GM18498 (cell line): ENCODE measurements at regions not wholly inside any gene's neighbourhood (a gene's known extent, or its start where the extent isn't known, plus 50 kb on each side); places are given as distances from the start of the nearest gene placed in this dataset.

Source experiments
- ATAC-seq: cut with Tn5 transposase; IDR thresholded peaks from one replicate; pipeline ENCODE4 v1.9.1; 2021; ENCODE audit warnings: mild to moderate bottlenecking, moderate library complexity; ENCODE audit not compliant: unreplicated experiment

GRCh38 chr22:49499433-49500075 lies 328.1 kb downstream of the BRD1 start:
- ATAC-seq, result no peak

GRCh38 chr22:49497266-49497665 lies 330.4 kb downstream of the BRD1 start:
- ATAC-seq, result no peak

- no peak for ATAC-seq
Measured at GRCh38 chr22:49494555-49494954, 333.1 kb downstream of the BRD1 start.

- no peak for ATAC-seq
Measured at GRCh38 chr22:49492741-49493251, 334.9 kb downstream of the BRD1 start.

- no peak for ATAC-seq
Measured at GRCh38 chr22:49492308-49492707, 335.4 kb downstream of the BRD1 start.

- no peak for ATAC-seq
Measured at GRCh38 chr22:49491726-49492125, 335.9 kb downstream of the BRD1 start.

- ATAC-seq, result no peak
Measured at GRCh38 chr22:49491221-49491635, 336.4 kb downstream of the BRD1 start.

GRCh38 chr22:49490692-49491091 lies 337.0 kb downstream of the BRD1 start:
- ATAC-seq, result no peak

GRCh38 chr22:49489821-49490220 lies 337.9 kb downstream of the BRD1 start:
- ATAC-seq, result no peak

- no peak for ATAC-seq
Measured at GRCh38 chr22:49488943-49489342, 338.7 kb downstream of the BRD1 start.

GRCh38 chr22:49487950-49488349 lies 339.7 kb downstream of the BRD1 start:
- no peak for ATAC-seq

- no peak for ATAC-seq
Measured at GRCh38 chr22:49486225-49486624, 341.4 kb downstream of the BRD1 start.

GRCh38 chr22:49483946-49484345 lies 343.7 kb downstream of the BRD1 start:
- ATAC-seq, result no peak

GRCh38 chr22:49483281-49483870 lies 344.3 kb downstream of the BRD1 start:
- ATAC-seq, result no peak

GRCh38 chr22:49482811-49483210 lies 344.9 kb downstream of the BRD1 start:
- ATAC-seq, result no peak

GRCh38 chr22:49481659-49482399 lies 345.8 kb downstream of the BRD1 start:
- no peak for ATAC-seq

GRCh38 chr22:49480896-49481658 lies 346.6 kb downstream of the BRD1 start:
- no peak for ATAC-seq

GRCh38 chr22:49480331-49480730 lies 347.3 kb downstream of the BRD1 start:
- ATAC-seq, result no peak

- ATAC-seq, result no peak
Measured at GRCh38 chr22:49479566-49479965, 348.1 kb downstream of the BRD1 start.

- no peak for ATAC-seq
Measured at GRCh38 chr22:49476800-49477400, 350.8 kb downstream of the BRD1 start.

- ATAC-seq, result no peak
Measured at GRCh38 chr22:49476176-49476575, 351.5 kb downstream of the BRD1 start.
